Upper lobe of left lung (tissue), 4 donors: ENCODE measurements at regions not wholly inside any gene's neighbourhood (a gene's known extent, or its start where the extent isn't known, plus 50 kb on each side); places are given as distances from the start of the nearest gene placed in this dataset.

Source experiments
- CTCF ChIP-seq, 6 experiments: fragments of 450-650 bp in 4 of 6; fragments of 200-600 bp in 2 of 6; sonication (generic) in 2 of 6; IDR thresholded peaks; one replicate each; pipeline ENCODE4 v1.5.1; 2016 to 2019; ENCODE audit warnings: antibody characterized with exemption in 6 of 6
- POLR2A ChIP-seq, 4 donors: fragments of 450-650 bp; IDR thresholded peaks; one replicate each; pipeline ENCODE4 v1.5.1; 2016 to 2017; ENCODE audit warnings: antibody characterized with exemption in 4 of 4, mild to moderate bottlenecking in 2 of 4
- POLR2AphosphoS5 ChIP-seq, 2 donors: sonication (generic); formaldehyde crosslinking; IDR thresholded peaks; one replicate each; pipeline ENCODE4 v1.5.1; 2017; ENCODE audit warnings: antibody characterized with exemption in 2 of 2

GRCh38 chrX:82721891-82722290 is 786.2 kb upstream of the POU3F4 start:
- TF ChIP-seq POLR2A (IDR thresholded peaks at IDR 0.05): no peak
- no peak for TF ChIP-seq CTCF (IDR thresholded peaks at IDR 0.05)
- no peak for TF ChIP-seq POLR2AphosphoS5 (IDR thresholded peaks at IDR 0.05)
